Inflammatory macrophage treated with lipopolysaccharide for 4 hours (primary cell): ENCODE measurements at regions not wholly inside any gene's neighbourhood (a gene's known extent, or its start where the extent isn't known, plus 50 kb on each side); places are given as distances from the start of the nearest gene placed in this dataset.

ENCODE experiments used
- DNase-seq: peaks from one replicate; pipeline ENCODE4 v3.0.0-alpha.2; 2020

GRCh38 chr2:149679286-149679685, 91.7 kb upstream of the MMADHC start:
- peak; percentile 0 for DNase-seq

GRCh38 chr2:149677416-149677815, 89.8 kb upstream of the MMADHC start:
- DNase-seq, result no peak

DNA sequence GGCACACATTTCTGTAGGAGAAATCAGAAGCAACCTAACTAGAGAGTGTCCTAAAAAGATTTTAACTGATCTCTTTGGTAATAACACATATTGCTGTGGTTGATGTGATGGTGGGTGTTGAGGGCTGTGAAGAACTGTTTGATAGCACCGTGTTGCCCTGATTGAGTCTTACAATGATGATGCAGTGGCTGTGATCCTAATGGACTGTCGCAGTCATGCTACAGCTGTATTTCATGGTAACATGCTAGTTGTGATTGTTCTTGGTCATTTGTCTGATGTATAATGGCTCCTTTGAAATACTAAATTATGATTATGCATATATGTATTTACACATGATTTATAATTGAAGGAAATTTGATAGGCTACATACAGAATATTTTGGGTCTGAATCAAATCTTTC, 82.5 kb upstream of the MMADHC start:
- DNase-seq, result no peak

DNA sequence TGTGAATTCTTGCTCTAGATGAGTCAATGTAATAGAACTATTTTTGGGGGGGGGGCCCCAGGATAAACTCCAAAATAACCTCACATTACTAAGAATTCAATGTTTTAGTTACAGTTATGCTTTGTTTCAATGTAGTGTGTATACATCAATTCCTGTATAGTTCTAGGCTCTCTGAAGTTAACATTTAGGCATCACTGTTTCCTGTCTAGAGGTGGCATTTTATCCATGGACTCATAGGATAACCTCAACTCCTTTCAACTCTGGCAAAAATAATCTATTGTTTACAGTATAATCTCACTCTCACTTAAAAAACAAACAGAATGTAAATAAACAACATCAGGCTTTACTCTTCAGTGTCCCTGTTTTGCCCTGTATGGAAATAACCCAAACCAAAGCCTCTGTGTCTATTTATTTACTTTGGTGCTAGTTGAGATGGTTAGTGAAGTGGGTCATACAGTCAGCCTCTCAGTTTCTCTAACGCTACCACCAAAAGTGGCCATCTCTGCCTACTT, 79.3 kb upstream of the MMADHC start:
- DNase-seq, result no peak

GRCh38 chr2:149664896-149665295, 77.3 kb upstream of the MMADHC start:
- no peak for DNase-seq

DNA sequence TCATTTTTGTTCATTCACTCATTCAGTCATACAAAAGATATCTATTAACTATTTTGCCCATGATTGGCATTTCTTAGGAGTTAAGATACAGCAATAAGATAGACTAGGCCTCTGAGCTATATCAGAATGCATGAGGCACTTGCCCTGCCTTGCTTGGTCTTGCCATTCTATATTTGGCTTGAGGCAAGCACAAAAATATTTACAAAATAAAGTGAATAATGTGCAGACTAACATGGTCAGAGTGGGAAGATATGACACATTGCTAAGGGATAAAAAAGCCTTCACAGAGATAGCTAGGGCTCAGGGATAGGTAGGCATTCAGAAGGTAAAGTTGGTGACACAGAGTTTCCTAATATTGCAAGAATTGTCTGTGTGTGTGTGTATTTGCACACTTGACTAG, 75.0 kb upstream of the MMADHC start:
- no peak for DNase-seq

GRCh38 chr2:149661844-149662243, 74.3 kb upstream of the MMADHC start:
- DNase-seq, result no peak

DNA sequence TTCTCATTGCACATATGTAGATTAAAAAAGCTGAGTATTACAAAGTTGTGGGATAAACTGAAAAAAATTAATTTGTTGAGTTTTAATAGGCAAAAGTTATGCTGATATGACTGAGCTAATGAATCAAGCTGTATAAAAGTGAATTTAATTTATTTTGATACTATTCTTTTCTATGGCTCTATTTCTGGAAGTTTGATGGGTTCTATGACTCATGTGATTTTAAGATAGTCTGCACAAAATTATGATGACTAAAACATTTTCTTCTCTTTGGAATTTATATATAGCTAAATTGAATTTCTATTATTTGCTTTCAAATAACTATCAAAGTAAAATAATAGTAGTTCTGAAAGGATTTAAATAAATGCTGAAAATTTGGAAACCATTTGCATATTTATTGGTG, 71.0 kb upstream of the MMADHC start:
- DNase-seq, result no peak

DNA sequence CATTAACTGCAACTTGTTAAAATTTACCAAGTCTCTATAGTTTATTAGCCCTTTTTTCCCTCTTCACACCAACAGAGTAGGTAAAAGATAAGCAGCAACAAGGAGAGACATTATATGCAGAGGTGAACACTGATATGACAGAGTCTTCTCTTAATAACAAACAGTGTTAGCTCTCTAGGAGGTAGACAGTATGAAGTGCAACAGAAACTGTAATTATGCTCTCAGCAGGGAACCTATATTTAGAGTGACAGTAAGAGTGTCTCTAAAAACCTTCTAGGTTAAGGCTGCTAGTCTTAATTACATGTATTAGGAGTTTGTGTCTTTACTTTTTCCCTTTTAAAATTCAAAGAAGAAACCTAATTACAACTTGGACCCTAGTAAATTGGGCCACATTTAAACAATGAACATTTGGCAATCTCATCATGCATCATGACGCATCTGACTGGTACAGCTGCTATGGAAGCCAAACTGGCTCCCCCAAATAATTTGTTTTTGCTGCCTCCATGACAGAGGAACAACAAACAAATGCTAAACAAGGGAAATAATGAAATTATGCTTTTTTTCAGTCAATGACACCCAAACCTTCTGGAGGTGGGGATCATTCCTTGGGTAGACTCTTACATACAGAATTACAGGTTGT, 69.9 kb upstream of the MMADHC start:
- no peak for DNase-seq

GRCh38 chr2:149656996-149657395, 69.4 kb upstream of the MMADHC start:
- no peak for DNase-seq

DNA sequence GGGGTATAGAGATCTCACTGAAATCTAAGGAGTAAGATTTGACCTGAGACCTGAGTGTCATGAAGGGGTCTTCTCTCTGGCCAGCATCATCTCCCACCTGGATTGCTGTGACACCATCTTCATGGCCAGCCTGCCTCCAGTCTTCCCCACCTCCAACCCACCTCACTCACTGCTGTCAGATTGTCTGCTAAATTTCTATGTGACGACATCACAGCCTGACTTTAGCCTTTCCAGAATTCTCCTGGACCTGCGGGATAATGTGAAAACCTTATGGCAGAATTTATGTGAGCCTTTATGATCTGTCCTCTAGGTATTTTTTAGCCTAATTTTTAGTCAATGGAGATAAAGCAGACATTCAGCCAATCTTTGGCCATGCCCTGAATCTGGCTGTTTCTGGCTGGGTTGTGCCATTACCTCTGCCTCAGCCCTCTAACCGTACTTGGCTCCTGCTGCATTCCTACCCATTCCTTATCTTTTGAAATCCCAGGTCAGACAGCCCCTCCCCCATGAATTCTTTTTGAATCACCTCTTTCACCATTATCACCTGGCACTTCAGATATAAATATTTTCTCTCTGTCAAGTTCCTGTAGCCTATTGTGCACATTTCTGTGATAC, 66.4 kb upstream of the MMADHC start:
- DNase-seq, result no peak

DNA sequence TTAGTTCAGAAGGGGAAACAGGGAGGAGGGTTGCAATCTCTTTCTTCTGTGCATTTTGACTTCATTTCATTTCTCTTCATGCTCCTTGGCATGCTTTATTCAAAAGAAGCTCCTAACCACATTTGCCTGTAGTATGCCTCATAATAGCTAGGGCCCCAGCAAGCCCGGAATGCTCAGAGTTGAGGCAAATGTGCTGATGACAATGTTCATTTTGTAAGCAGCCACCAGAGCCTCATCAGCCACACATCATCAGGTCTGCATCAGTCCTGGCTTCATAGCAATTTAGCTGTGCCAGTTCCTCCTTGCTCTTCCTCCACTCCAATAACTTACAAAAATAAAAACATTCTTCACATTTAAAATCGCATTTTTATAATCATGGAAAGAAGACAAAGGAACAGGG, 65.4 kb upstream of the MMADHC start:
- no peak for DNase-seq

DNA sequence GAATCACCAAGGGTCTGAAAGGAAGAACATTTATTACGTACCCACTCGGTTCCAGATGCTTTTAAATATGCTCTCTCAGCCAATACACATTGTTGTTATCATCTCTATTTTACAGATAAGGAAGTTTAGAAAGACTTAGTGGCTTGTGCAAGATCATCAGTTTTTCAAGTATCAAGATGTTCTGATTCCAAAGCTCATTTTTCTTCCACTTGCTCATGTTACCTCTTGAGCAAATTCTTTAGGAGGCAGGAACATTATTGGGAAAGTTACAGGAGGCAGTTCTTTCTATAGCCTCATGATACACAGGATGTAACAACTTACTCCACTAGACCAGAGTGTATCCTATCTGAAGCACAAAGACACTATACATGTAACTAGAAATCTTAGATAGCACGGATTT, 65.0 kb upstream of the MMADHC start:
- DNase-seq, result no peak

GRCh38 chr2:149651229-149651628, 63.7 kb upstream of the MMADHC start:
- no peak for DNase-seq

DNA sequence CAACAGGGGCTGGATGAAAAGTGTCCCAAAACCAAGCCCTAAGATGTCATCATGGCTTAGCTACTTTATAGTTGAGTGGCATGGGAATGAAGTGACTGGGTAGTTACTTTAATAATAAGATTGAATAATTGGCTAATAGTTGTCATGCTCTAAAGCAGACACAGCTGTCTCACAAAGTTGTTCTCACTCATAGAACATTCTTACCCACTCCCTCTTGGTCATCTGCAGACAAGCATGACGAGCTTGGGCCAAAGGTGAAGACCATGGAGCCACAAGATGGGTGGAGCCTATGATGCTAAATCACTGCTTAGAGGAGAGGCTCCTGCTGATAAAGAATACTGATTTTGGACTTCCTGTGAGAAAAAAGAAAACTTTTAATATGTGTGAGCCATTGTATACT, 62.4 kb upstream of the MMADHC start:
- no peak for DNase-seq

DNA sequence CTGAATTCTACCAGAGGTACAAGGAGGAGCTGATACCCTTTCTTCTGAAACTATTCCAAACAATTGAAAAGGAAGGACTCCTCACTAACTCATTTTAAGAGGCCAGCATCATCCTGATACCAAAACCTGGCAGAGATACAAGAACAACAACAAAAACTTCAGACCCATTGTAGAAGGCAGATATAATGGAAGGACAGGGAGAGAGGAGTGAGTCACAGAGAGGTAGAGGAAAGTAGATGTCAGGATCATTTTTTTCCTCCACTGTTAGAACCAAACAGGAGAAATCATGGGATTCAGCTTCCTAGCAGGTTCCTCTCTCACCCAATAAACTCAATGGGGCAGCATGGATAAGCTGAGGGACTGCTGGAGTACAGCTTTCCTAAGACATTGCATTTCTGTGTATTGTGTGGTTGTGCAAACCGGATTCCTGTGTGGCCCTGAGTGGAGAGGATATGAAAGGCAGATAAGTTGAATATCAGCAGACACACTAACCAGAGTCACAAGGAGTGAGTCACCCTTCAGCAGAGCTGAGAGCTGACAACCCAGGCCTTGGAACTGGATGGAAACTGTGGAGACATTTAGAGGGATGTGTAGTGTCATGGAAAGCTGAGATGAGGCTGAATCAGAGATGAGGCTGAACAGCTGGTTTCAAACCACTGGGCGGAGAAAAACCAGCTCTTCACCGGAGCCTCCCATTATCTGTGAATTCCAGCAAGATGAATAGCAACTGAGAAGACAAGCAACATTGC, 60.9 kb upstream of the MMADHC start:
- DNase-seq, result no peak

DNA sequence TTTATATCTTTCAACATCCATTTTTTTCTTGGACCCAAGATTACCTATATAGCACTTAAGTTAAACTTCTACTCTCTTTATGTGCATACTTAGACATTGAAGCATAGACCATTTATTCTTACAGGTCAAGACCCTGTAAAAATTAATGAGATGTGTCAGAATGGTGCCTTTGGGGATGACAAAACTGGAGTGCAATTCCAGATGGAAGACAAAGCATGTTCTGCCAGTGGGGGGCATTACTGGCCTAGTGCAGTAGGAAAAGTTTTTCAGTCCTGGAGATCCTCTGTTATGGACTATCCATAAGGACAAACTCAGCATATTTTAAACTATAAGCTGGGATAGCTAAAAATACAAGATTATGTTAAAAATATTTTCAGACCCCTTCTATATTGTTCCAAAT, 57.8 kb upstream of the MMADHC start:
- no peak for DNase-seq
